HepG2 (cell line): ENCODE measurements at regions not wholly inside any gene's neighbourhood (a gene's known extent, or its start where the extent isn't known, plus 50 kb on each side); places are given as distances from the start of the nearest gene placed in this dataset.

Source experiments
- ATAC-seq: fragments of 200-7000 bp; cut with Tn5 transposase; 3 replicates; pipeline ENCODE4 v1.9.1; 2020; ENCODE audit warnings: mild to moderate bottlenecking, moderate library complexity
- BruUV-seq: library from RNA; stranded (reverse); fragments of 400-500 nt; replicated peaks from 2 replicates; lab custom pipeline; 2021; lab: Mats Ljungman, UMichigan
- CTCF ChIA-PET: fragments of 300-600 bp; formaldehyde crosslinking; extraction: SDS; loops from one replicate; lab custom pipeline; 2021; ENCODE audit warnings: low total read pairs, inconsistent platforms, low intra/inter-chr PET ratio; lab: Yijun Ruan, JAX
- POLR2A ChIA-PET: fragments of 350-600 bp; sonication (Branson Sonifier 250); formaldehyde crosslinking; loops from one replicate; lab custom pipeline; 2020; ENCODE audit warnings: antibody characterized with exemption, inconsistent platforms; lab: Yijun Ruan, JAX
- DNase-seq: peaks from one replicate; pipeline ENCODE4 v3.0.0-alpha.2; 2015; ENCODE audit warnings: low spot score
- FAIRE-seq: peaks from 3 replicates; lab custom pipeline; 2011; peaks lifted over from hg19 to GRCh38; lab: Jason Lieb, UNC
- H2AFZ ChIP-seq: one replicate; pipeline ENCODE4 v1.6.1; 2011; ENCODE audit warnings: low read length, inconsistent platforms
- H3K27ac ChIP-seq: fragments of 300-600 bp; 3 replicates; pipeline ENCODE4 v1.8.0; 2011; ENCODE audit warnings: mixed run types, mild to moderate bottlenecking, mixed read lengths, low read length, inconsistent platforms; ENCODE audit not compliant: insufficient read depth; ENCODE audit errors: extremely low read length
- H3K27me3 ChIP-seq, 2 experiments: fragments of 200-600 bp in 1 of 2; 2 replicates in 1 of 2; 3 replicates in 1 of 2; pipeline versions ENCODE4 v1.6.0 to v1.8.0; 2011; ENCODE audit warnings: low read length in 2 of 2, mild to moderate bottlenecking in 2 of 2, moderate library complexity in 2 of 2, inconsistent platforms in 1 of 2; ENCODE audit not compliant: insufficient read depth in 2 of 2, control insufficient read depth in 1 of 2
- H3K36me3 ChIP-seq, 2 experiments: fragments of 200-600 bp in 1 of 2; replicated peaks in 1 of 2; 2 replicates in 1 of 2; 3 replicates in 1 of 2; pipeline versions ENCODE4 v1.5.1 to v1.8.0; 2011; ENCODE audit warnings: low read length in 2 of 2, inconsistent platforms in 1 of 2; ENCODE audit not compliant: insufficient read depth in 2 of 2, control insufficient read depth in 1 of 2
- H3K4me1 ChIP-seq: 2 replicates; pipeline ENCODE4 v1.5.1; 2012; ENCODE audit warnings: low read length, inconsistent platforms; ENCODE audit not compliant: insufficient read depth
- H3K4me2 ChIP-seq: 2 replicates; pipeline ENCODE4 v1.6.0; 2011; ENCODE audit warnings: low read depth, low read length, inconsistent platforms
- H3K4me3 ChIP-seq, 3 experiments: fragments of 200-600 bp in 1 of 3; sonication (generic), shearing (Covaris generic) in 1 of 3; replicated peaks in 1 of 3; 2 replicates each; pipeline ENCODE4 v1.5.1; 2011 to 2016; ENCODE audit warnings: low read length in 3 of 3, inconsistent platforms in 2 of 3, low read depth in 2 of 3, mild to moderate bottlenecking in 2 of 3, control low read depth in 1 of 3, mixed read lengths in 1 of 3; ENCODE audit not compliant: insufficient read depth in 1 of 3
- H3K79me2 ChIP-seq: one replicate; pipeline ENCODE4 v1.6.1; 2011; ENCODE audit warnings: low read length, inconsistent platforms; ENCODE audit not compliant: insufficient read depth
- H3K9ac ChIP-seq: 2 replicates; pipeline ENCODE4 v1.6.0; 2011; ENCODE audit warnings: mild to moderate bottlenecking, low read depth, low read length, inconsistent platforms; ENCODE audit not compliant: insufficient read depth
- H3K9me3 ChIP-seq: 2 replicates; pipeline ENCODE4 v1.5.1; 2012; ENCODE audit warnings: mild to moderate bottlenecking, low read length
- H4K20me1 ChIP-seq: 2 replicates; pipeline ENCODE4 v1.6.0; 2011; ENCODE audit warnings: inconsistent platforms, mild to moderate bottlenecking, low read length, moderate library complexity; ENCODE audit not compliant: insufficient read depth
- ATRX ChIP-seq: sonication (generic); formaldehyde crosslinking; IDR thresholded peaks from 2 replicates; pipeline ENCODE4 v1.4.0; 2020; ENCODE audit warnings: missing genetic modification reagents, borderline replicate concordance
- HNRNPL ChIP-seq: fragments of 200-400 bp; formaldehyde crosslinking; IDR thresholded peaks from 2 replicates; pipeline ENCODE4 v1.6.1; 2017; ENCODE audit warnings: mild to moderate bottlenecking, low read depth, low read length
- KAT7 ChIP-seq: IDR thresholded peaks from 2 replicates; pipeline ENCODE4 v1.6.1; 2018; ENCODE audit warnings: borderline replicate concordance, missing compliant biosample characterization
- SMAD1 ChIP-seq: sonication (generic); formaldehyde crosslinking; IDR thresholded peaks from 2 replicates; pipeline ENCODE4 v1.4.0; 2020; ENCODE audit warnings: missing genetic modification reagents, low read depth, mild to moderate bottlenecking, borderline replicate concordance
- ZBED4 ChIP-seq: sonication (generic); formaldehyde crosslinking; IDR thresholded peaks from 2 replicates; pipeline ENCODE4 v1.4.0; 2020; ENCODE audit warnings: missing genetic modification reagents, borderline replicate concordance
- ZMYM2 ChIP-seq: sonication (generic); formaldehyde crosslinking; IDR thresholded peaks from 2 replicates; pipeline ENCODE4 v1.8.0; 2022; ENCODE audit warnings: mild to moderate bottlenecking, missing genetic modification reagents
- ZNF451 ChIP-seq: sonication (generic); formaldehyde crosslinking; IDR thresholded peaks from 2 replicates; pipeline ENCODE4 v1.5.0; 2020; ENCODE audit warnings: mild to moderate bottlenecking, missing genetic modification reagents
- WGBS: methylation state at CpG from one replicate; pipeline ENCODE4 v1.1.6; 2017; ENCODE audit warnings: low lambda C conversion rate; 5-methylcytosine and 5-hydroxymethylcytosine counted together
- in situ Hi-C: cut with HindIII; loops from 2 replicates; pipeline ENCODE4 v1.10.0; 2017; ENCODE audit warnings: low pct_unique_long_range_greater_than_20kb; ENCODE audit not compliant: extremely low pct_ligation_motif_present
- intact Hi-C: fragments of 100-400 bp; cut with micrococcal nuclease; formaldehyde crosslinking; loops from one replicate; pipeline ENCODE4 v1.10.0; 2022; ENCODE audit not compliant: unreplicated experiment
- TF ChIP-seq, protein P1 (sequence below): sonication (generic); formaldehyde crosslinking; IDR thresholded peaks from 2 replicates; pipeline ENCODE4 v1.4.0; 2020; ENCODE audit warnings: missing genetic modification reagents
- TF ChIP-seq, protein P2 (sequence below): sonication (generic); formaldehyde crosslinking; IDR thresholded peaks from 2 replicates; pipeline ENCODE4 v1.8.1; 2023; ENCODE audit warnings: mild to moderate bottlenecking, missing genetic modification reagents
- TF ChIP-seq, protein P3 (sequence below): sonication (generic); formaldehyde crosslinking; IDR thresholded peaks from 2 replicates; pipeline ENCODE4 v1.8.1; 2023; ENCODE audit warnings: mild to moderate bottlenecking, moderate library complexity, missing genetic modification reagents

- no peak overlapping the region for H3K27ac ChIP-seq
- WGBS = 12% methylated on average over 8 of the region's 8 CpGs
- no peaks in the 10 kb centered on the region for H3K27me3 ChIP-seq
- peaks cover 11% of the 10 kb centered on the region; the same call in 1 of the 2 replicates for H3K9me3 ChIP-seq
- H3K79me2 ChIP-seq = no peaks in the 10 kb centered on the region
- DNase-seq = no peak
- no peak for ATAC-seq
- no peak overlapping the region for H3K4me2 ChIP-seq
- ChIA-PET POLR2A (no interaction called here), CTCF (no interaction called here)
- H3K9ac ChIP-seq = no peak overlapping the region
- no peaks in the 10 kb centered on the region for H4K20me1 ChIP-seq
- H3K36me3 ChIP-seq = no peaks in the 10 kb centered on the region
- no TSS peak for BruUV-seq
- intact Hi-C loops (no loop called here), in situ Hi-C loops (no loop called here)
- TF ChIP-seq SMAD1 (CRISPR knock-in tag) (no peak), ZBED4 (no peak), KAT7 (CRISPR knock-in tag) (no peak), HNRNPL (no peak), ZNF451 (CRISPR knock-in tag) (no peak), ZMYM2 (CRISPR knock-in tag) (no peak), ATRX (no peak)
- TF ChIP-seq, protein P1, sequence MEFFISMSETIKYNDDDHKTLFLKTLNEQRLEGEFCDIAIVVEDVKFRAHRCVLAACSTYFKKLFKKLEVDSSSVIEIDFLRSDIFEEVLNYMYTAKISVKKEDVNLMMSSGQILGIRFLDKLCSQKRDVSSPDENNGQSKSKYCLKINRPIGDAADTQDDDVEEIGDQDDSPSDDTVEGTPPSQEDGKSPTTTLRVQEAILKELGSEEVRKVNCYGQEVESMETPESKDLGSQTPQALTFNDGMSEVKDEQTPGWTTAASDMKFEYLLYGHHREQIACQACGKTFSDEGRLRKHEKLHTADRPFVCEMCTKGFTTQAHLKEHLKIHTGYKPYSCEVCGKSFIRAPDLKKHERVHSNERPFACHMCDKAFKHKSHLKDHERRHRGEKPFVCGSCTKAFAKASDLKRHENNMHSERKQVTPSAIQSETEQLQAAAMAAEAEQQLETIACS (CRISPR knock-in tag) = no peak
- TF ChIP-seq, protein P2, sequence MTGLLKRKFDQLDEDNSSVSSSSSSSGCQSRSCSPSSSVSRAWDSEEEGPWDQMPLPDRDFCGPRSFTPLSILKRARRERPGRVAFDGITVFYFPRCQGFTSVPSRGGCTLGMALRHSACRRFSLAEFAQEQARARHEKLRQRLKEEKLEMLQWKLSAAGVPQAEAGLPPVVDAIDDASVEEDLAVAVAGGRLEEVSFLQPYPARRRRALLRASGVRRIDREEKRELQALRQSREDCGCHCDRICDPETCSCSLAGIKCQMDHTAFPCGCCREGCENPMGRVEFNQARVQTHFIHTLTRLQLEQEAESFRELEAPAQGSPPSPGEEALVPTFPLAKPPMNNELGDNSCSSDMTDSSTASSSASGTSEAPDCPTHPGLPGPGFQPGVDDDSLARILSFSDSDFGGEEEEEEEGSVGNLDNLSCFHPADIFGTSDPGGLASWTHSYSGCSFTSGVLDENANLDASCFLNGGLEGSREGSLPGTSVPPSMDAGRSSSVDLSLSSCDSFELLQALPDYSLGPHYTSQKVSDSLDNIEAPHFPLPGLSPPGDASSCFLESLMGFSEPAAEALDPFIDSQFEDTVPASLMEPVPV (CRISPR knock-in tag) = no peak
- TF ChIP-seq, protein P3, sequence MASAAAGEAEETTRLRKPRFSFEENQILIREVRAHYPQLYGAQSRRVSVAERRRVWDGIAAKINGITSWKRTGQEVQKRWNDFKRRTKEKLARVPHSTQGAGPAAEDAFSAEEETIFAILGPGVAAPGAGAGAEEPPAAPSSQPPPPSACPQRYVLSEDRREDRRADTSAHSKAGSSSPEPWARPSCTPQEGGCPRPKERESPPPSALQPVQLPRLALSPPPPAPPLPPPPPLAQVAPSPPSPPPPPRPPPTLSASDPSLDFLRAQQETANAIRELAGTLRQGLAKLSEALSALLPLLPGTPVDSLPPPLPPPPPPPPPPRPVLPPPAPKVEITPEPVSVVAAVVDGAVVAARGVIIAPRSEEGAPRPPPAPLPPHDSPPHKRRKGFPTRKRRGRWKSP = no peak
- H3K4me1 ChIP-seq = no peaks in the 10 kb centered on the region
- H2AFZ ChIP-seq = no peak overlapping the region
- no peak overlapping the region for H3K4me3 ChIP-seq
- no peak for FAIRE-seq
These were observed 437.4 kb downstream of the MEIS1 start for GRCh38 chr2:66872081-66872985.
